GM18519 (cell line): ENCODE measurements at regions not wholly inside any gene's neighbourhood (a gene's known extent, or its start where the extent isn't known, plus 50 kb on each side); places are given as distances from the start of the nearest gene placed in this dataset.

ENCODE experiments used
- ATAC-seq: cut with Tn5 transposase; IDR thresholded peaks from one replicate; pipeline ENCODE4 v1.9.1; 2021; ENCODE audit warnings: mild to moderate bottlenecking, moderate library complexity; ENCODE audit not compliant: unreplicated experiment, low FRiP score

DNA sequence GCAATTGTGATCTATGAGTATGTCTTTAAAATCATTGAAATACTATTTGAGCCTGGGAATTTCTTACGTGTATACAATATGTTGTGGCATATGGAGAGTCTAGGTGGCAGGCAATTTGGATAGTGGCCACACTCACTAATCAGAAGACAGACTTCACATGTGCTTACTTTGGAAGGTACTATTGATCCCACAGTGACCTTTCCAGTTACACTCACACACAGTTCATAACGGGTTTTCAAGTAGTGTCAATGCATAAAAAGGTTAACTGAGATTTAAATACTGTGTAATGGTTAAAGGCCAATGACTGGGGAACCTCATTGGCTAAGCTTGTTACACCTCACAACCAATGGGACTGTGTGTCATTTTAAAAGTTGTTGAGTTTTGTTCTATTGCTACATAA lies 783.2 kb downstream of the RPA4 start:
- ATAC-seq = no peak

DNA sequence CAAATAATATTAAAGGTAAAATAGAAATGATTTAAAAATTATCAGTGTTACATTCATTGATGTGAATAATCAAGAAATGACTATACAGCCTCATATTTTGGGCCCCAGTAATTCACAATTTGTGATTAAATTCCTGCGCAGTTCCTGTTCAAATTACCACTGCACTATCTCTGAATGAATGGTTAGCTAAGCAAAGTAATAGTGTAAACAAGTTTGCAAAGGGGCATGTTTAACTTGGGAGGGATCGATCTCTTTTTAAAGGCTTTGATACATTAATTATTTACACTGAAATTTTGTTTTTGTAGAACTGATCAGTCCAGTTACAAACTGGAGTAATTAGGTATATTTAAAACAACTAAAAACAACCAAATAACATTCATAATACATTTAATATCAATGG lies 784.4 kb downstream of the RPA4 start:
- no peak for ATAC-seq

DNA sequence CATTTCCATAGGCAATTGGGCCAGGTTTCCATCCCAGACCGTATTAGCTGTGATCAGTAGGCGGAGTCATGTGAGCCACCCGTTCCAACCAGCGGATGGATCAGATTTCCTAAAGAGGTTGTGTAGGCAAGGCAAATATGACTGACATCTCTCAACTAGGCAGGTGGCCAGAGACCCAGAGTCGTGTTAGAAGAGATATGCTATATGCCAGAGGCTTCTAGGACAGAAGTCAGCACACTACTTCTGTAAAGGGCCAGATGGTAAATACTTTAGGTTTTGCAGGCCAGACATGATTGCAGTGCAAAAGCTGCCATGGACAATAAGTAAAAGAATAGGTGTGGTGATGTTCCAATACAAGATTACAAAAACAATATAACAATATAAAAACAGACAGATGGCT lies 788.4 kb downstream of the RPA4 start:
- ATAC-seq = no peak

DNA sequence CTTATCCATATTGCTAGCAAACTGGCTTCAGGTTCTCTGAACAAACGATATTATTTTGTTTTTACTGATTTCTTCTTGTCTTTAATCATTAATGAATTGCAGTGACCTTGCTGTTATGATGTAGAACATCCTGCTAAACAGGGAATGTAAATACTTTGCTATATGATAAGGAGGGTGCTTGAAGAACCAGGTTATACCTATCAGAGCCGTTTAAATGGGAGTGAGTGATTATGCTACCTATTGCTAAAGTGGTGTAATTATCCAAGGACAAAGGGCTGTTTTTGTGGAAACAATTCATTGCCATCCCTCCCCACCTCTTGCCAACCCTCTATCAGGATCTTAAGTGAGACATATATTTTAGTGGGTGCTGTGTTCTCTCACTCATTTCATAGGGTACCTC lies 788.9 kb downstream of the RPA4 start:
- no peak for ATAC-seq

DNA sequence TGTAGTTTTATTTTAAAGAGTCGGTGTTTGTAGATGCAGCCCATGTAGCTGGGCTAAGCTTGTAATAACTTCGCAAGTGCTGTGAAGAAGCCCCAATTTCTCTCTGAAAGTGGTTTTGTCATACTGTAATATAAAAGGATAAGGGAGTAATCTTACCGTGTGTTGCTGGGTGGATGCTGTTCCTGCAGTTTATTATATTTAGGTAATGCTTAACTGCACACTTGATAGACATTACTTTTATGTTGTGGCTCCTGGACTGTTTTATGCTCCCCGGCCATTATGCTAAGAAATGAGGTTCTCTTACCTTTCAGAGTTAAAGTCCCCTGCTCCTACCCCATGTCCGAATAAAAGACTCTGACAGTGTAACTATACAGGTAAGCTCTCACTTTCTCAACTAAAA lies 789.4 kb downstream of the RPA4 start:
- ATAC-seq = no peak

DNA sequence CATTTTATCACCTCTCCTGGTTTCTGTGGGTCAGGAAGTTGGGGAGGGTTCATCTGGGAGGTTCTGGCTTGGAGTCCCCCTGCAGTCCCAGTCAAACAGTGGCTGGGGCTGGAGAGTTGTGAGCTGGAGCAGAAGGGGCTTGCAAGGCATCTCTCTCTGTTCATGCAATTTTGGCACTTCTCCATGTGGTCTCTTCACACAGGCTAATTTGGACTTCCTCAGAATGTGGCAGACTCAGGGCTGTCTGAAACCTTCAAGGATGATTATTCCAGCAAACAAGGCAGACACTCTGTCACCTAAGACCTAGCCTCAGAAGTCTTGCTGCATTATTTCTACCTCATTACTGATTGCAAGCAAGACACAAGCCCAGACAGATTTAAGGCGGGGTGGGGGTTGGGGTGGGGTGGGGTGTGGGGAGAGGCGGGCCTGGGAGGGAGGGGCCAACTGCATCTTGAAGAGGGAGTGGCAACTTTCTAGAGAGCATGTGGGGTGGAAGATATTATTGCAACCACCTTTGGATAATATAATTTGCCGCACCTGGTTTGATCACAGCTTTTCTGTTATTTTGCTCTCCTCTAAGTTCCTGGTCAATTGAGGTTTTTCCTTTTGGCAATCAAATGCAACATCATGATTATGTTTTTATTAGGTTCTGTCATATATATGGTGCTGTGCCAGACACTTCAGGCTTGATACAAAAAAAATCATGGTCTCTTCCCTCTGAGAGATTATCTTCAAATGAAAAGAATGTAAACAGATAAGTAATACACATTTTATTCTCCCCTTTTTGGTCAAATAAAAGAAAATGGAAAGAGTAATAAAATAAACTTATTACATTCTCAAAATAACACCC lies 799.5 kb downstream of the RPA4 start:
- ATAC-seq = no peak

DNA sequence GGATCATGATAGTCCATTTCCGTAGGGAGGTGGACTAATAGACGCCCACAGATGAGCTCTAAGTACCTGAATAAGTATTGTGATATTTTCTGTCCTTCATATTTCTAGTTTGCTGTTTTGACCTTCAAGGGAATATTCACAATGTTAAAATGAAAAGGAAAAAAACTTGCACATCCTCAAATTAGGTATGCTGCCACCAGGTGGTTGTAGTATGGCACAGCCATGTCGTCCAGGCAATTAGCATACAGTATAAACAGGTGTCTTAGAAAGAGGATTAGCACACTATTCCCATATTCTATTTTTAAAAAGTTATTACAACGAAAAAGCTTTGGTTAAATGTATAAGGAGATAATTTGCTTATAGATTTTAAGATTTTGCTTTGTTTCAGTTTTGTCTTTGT lies 802.0 kb downstream of the RPA4 start:
- no peak for ATAC-seq

DNA sequence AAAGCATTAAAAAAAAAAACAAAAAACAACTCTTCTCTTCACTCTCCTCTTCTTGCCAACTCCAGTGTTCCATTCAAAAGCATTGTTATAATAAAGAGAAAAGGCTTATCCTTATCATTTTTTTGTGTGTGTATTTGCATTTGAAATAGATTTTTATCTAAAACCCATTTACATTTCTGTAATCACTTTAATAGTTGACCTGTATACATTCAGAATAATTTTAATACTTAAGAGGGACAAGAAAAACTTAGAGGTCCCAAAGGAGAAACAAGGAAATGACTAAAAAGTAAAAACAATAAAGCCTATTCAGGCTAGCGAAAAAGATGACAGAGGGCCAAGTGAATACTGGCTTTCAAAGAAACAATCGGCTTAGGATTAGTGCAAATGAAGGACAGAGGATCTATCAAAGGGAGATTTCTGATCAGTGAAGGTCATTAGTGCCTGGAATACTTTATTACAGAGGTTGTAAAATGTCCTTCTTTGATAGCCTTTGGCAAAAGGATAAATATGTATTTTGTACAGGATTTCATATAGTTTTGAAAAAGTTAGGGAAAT lies 808.3 kb downstream of the RPA4 start:
- ATAC-seq = no peak

DNA sequence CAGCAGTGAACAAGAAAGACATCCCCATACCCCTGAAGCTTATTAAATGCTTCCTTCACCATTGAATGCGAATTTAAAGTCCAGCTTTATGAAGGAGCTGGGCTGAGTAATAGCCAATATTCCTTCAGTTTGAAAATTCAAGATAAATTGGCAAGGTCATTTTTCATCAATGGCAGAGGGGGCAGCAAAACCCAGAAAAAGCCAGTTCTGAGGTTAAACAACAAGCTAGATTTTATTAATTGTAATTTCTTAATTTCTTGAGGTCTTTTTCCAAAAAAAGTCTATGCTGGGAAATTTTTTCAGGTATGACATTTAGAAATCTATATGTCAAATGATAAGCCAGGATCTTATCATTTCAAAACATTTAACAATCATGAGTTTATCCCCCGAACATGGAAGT lies 808.9 kb downstream of the RPA4 start:
- ATAC-seq = no peak

DNA sequence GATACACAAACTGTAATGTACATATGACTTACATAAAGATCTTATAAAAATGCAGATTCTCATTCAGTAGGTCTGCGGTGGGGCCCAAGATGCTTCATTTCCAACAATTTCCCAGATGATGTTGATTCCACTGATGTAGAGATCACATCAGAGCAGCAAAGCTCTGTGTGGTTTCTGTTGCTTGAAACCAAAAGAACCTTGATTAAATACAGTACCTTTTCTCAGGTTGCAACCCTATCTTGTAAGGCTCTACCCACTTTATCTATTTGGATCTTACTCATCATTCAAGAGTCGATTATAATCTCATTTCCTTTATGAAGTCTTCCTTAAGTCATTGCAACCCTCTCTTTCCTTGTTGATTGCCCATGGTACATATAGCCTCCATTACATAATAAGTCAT lies 816.8 kb downstream of the RPA4 start:
- no peak for ATAC-seq

DNA sequence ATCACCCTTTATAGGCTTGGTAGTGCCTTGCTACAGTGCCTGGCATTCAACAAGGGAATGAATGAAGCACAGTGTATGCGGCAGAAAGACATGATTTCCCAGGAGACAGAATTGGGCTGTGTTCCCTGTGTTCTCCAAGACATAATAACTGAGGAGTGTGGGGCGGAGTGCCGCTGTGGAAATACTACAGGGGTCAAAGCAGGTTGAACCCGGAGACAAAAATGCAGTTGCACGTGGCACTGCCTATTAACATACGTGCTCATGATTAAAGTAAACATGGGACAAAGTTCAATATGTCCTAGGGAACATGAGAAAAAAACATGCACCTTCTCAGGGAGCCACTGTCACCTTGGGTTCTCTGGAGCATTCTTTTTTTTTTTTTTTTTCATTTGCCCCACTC lies 820.8 kb downstream of the RPA4 start:
- ATAC-seq = no peak

DNA sequence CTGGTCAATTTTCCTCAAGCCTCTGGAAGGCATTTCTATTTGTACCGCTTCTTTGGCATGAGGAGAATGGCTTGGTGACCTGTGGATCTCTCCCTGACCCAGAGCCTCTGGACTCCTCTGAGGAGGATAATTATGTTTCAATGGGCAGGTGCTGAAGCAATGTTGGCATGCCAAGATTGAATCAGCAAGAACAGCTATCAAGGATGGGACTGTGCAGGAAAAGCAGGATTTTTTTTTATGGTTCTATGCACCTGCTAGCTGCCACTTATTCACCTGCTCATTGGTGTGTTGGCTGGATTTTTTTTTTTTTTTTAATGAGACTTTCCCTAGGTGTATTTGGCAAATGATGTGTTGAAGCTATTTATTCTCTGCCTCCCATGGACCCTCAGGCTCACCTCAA lies 821.2 kb downstream of the RPA4 start:
- ATAC-seq = no peak

DNA sequence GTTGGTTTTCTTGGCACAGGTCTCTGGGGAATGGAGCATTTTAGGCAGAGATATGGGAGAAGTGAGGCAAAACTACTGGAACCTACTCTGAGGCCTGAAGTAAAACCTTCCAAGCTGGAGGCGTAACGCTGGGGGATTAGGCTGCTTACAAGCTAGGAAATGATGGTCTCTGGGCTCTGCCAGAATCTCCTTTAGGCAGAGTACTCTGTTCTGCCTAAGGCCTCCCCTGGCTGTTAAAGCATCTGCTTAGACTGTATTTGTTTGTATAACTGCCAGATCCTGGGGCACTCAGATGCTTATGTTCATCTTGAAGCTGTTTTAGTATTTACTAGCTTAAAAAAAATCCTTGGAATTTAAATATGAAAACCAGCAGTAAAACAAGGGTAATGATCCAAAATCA lies 822.2 kb downstream of the RPA4 start:
- no peak for ATAC-seq

DNA sequence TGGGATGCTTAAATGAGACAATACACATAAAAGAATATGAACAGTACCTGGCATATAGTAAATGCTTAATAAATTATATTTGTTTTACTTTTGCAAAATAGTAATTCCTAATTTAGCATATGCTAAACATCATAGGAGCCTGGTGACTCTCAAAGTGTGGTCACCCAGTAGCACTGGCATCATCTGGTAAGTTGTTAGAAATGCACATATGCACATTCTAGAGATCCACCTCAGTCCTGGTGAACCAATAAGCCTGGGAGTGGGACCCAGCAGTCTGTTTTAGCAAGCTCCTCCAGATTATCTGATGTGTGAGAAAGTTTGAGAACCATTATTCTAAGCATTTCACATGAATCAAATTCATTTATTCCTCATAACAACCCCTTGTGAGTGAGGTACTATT lies 830.4 kb downstream of the RPA4 start:
- no peak for ATAC-seq

DNA sequence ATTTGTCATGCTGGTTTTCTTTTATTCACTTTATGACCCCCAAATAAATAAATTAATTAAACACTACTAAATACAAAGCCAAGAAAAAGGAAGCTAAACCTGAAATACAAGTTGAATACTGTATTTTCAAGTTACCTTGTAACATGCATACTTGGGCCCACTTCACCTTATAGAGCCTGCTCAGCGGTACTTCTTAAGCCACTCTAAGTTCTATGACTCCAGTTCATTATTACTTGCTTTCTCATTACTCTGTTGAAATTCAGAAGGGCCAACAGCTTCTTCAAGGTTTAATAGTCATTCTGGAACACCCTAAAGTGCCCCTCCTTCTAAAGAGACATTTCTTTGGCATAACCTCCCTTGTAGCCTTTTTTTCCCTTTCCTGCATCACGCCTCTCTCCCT lies 844.5 kb downstream of the RPA4 start:
- ATAC-seq = no peak

DNA sequence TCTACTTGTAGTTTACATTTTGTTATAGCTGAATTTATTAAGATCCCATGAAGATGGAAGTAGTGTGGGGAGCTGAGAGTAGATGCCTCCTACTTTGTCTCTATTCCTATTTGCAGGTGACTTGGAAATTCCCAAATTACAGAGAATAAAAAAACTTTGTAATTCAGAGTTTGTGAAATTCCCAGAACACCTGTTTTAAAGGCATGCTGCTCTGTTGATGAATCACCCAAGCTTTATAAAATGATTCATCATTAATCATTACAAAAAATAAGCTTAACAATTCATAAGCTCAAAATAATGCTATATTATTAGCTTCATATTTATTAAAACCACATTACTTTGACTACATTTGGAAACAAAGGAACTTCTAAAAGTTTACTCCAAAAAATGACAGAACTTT lies 856.3 kb downstream of the RPA4 start:
- no peak for ATAC-seq

DNA sequence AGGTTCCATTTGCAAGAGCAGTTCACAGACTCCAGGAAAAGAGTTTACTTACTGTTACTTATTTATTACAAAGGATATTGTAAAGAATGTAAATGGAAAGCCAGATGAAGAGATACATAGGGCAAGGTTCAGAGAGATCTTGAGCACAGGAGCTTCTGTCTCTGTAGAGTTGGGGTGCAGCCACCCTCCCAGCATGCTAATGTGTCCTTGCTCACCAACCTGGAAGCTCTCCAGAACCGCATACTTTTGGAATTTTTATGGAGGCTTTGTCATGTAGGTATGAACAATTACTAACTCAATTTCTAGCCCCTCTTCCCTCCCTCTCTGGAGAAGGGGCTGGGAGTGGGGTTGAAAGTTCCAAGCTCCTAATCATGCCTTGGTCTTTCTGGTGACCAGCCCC lies 857.2 kb downstream of the RPA4 start:
- no peak for ATAC-seq

DNA sequence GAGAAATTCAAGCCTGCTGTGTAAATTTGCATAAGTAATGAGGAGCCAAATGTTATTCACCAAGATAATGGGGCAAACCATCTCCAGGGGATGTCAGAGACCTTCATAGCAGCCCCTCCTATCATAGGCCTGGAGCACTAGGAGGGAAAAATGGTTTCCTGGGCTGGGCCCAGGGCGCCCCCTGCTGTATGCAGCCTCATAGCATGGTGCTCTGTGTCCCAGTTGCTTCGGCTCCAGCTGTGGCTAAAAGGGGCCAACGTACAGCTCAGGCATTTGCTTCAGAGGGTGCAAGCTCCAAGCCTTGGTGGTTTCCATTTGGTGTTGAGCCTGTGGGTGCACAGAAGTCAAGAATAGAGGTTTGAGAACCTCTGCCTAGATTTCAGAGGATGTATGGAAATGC lies 859.3 kb downstream of the RPA4 start:
- no peak for ATAC-seq

DNA sequence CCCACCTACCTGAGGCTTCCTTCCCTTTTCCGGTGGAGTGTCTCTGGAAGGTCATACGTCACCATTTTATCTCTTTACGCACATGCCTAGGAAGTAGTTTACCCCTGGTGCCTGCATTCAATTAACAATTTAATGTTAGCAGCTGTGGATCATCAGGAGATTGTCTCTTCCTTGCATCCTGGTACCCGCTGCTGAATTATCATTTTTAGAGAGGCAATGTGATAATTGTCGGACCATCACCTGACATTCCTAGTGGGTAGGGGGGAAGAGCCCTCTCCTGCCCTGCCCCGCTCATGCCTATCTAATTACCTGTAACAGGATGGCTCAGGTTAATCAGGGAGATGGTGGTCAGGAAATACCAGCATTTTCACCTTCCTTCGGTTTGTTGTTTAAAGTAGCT lies 863.6 kb downstream of the RPA4 start:
- no peak for ATAC-seq

DNA sequence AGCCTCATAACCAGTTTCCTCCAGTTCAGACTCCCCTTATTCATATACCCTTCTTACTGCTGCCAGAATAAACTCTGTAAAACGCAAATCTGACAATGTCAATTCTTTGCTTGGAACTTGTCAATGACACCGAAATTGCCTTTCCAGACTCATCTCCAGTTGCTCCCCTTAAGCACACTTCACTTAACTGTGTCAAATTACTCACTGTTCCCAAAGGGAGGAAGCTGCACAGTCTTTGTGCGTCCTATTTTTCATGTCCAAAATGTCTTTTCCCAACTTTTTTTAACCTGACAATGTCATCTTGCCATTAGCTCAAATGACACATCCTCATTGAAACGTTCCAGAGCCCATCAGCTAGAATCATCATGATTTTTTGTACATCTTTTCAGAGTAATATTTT lies 867.3 kb downstream of the RPA4 start:
- no peak for ATAC-seq

DNA sequence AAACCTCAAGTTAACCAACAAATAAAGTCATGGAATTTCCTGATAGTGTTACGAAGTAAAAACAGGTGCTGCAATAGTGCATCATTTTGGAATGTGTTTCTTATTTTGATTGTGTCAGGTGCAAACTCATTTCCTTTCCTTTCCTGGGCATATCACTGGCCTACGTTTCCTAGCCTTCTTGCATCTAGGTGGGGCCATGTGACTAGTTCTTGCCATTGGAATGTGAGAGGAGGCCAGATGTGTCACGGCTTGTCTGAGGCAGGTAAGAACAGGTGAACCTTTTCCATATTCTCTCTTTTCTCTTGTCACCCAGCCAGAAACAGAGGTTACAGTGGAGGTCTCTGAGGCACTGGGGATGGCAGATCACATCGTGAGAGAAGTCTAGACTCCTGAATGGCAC lies 868.0 kb downstream of the RPA4 start:
- no peak for ATAC-seq

DNA sequence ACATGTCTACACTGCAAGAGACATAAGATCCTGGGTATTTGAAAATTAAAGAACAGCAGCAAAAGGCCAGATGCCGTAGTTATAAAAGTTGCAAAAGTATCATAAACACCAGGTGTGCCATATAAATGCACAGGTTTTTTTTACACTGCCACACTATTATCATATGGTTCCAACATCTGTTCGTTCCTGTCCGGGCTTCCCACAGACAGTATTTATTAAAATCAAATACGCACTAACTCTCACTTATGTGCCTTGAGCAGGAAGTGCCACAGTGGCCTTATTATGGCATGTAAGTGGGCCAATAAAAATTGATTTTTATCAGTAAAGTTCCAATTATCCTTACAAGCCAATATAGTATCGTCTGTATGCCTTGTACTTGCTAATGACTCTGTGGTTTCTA lies 873.2 kb downstream of the RPA4 start:
- ATAC-seq = no peak

DNA sequence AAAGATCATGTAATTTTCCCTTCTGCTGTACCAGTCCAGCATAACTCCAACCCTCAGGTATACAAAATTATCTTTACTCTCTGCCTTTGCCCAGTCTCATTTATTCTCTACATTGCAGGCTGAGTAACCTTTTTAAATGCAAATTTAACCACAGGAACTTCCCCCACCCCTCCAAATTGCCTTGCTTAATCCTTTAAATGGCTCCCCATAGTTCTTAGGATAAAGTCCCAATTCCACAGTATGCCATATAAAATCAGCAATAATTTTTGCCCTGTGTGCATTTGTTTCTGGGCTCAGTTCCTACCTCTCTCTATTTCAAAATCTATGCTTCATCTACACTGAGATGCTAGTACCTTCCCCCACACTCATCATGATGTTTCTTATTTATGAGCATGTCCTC lies 879.7 kb downstream of the RPA4 start:
- ATAC-seq = no peak
